Neural crest cell (in vitro differentiated cells): ENCODE measurements at regions not wholly inside any gene's neighbourhood (a gene's known extent, or its start where the extent isn't known, plus 50 kb on each side); places are given as distances from the start of the nearest gene placed in this dataset.

ENCODE experiments used
- DNase-seq: peaks from one replicate; pipeline ENCODE4 v3.0.0; 2021; ENCODE audit warnings: low read depth, mixed read lengths, low spot score
- H3K27ac Mint-ChIP-seq: one replicate; pipeline ENCODE4 v1.8.0; 2021; ENCODE audit warnings: mild to moderate bottlenecking, mixed read lengths; ENCODE audit not compliant: unreplicated experiment
- H3K27me3 Mint-ChIP-seq: 2 replicates; pipeline ENCODE4 v1.8.0; 2021; ENCODE audit warnings: low read depth, mild to moderate bottlenecking, mixed read lengths
- H3K36me3 Mint-ChIP-seq: 2 replicates; pipeline ENCODE4 v1.8.0; 2021; ENCODE audit warnings: low read depth, mild to moderate bottlenecking, mixed read lengths
- H3K4me1 Mint-ChIP-seq: 2 replicates; pipeline ENCODE4 v1.8.0; 2021; ENCODE audit warnings: mixed read lengths
- H3K4me3 Mint-ChIP-seq: one replicate; pipeline ENCODE4 v1.8.0; 2021; ENCODE audit warnings: mild to moderate bottlenecking, mixed read lengths
- H3K9me3 Mint-ChIP-seq: 2 replicates; pipeline ENCODE4 v1.8.0; 2021; ENCODE audit warnings: mixed read lengths
- CTCF ChIP-seq: fragments of 200-600 bp; sonication (generic); conservative IDR thresholded peaks from 2 replicates; pipeline ENCODE4 v1.5.0; 2021; ENCODE audit warnings: antibody characterized with exemption, mild to moderate bottlenecking

- H3K4me3 Mint-ChIP-seq: no peak overlapping the region
- peaks cover 20% of the 10 kb centered on the region for H3K9me3 Mint-ChIP-seq
- no peaks in the 10 kb centered on the region for H3K27me3 Mint-ChIP-seq
- TF ChIP-seq CTCF: no peak
- no peak overlapping the region for H3K27ac Mint-ChIP-seq
- peaks cover 12% of the 10 kb centered on the region for H3K36me3 Mint-ChIP-seq
- DNase-seq: no peak
- no peaks in the 10 kb centered on the region for H3K4me1 Mint-ChIP-seq
Measured at GRCh38 chr7:56174875-56175760, 58.9 kb upstream of the NUPR2 start.

- Mint-ChIP-seq H3K27me3 (no peaks in the 10 kb centered on the region), H3K9me3 (peaks cover 20% of the 10 kb centered on the region), H3K4me1 (no peaks in the 10 kb centered on the region), H3K36me3 (peaks cover 12% of the 10 kb centered on the region), H3K27ac (no peak overlapping the region), H3K4me3 (no peak overlapping the region)
- no peak for TF ChIP-seq CTCF
- no peak for DNase-seq
Measured at GRCh38 chr7:56174346-56174874, 58.2 kb upstream of the NUPR2 start.
